ENCODE measurements at regions not wholly inside any gene's neighbourhood (a gene's known extent, or its start where the extent isn't known, plus 50 kb on each side); places are given as distances from the start of the nearest gene placed in this dataset.

DNA sequence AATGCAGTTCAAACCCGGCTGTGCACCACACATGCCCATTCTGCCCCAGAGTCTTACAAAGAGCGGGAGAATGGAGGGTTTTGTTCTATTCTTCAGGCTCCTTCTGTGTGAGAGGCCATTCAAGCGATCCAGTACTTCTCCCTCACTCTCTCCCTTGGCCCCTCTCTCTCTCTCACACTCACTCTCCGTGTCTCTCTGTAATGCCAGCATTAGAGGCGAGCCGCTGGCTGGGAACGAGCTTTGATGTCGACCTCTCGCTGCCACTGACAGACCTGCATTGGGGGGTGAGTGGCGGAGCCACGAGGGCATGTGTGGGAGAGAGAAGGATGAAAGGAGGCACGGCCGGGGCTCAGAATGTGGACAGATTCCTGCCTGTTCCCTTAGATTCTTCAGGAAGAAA, 231.7 kb upstream of the ARRDC4 start:
- no peak for DNase-seq (ENCODE audit: low read depth, low spot score)
- ChIA-PET CTCF (no interaction called here), POLR2A (no interaction called here)
- Histone ChIP-seq H3K4me3 (ENCODE audit: low read depth, low read length) (no peak overlapping the region), H3K27ac (ENCODE audit: low read depth, low read length) (no peak overlapping the region), H3K9me3 (ENCODE audit: control insufficient read depth, insufficient read depth, low read length) (peaks cover 16% of the 10 kb centered on the region), H3K27me3 (ENCODE audit: control insufficient read depth, insufficient read depth, low read length) (no peaks in the 10 kb centered on the region)
- TF ChIP-seq CTCF (IDR thresholded peaks at IDR 0.05; ENCODE audit: low read depth, low read length) = no peak

DNA sequence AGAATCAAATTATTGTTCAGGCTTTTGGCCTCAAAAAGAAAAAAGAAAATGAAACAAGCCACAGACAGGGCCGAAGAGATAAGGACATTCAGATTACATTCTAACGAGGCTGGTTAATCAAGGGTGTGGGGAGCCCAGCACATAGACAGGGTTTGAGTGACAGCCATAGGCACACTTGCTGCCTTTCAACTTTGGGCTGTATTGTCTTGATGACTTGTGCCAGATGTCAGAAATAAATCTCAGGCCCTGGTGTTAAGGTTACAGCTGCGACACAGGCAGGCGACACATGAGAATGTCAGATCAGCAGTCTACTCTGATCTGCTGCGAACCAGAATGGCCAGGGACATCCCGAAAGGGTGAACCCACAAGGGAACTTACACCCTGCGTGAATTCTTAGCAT, 231.2 kb upstream of the ARRDC4 start:
- Histone ChIP-seq H3K27me3 (ENCODE audit: control insufficient read depth, insufficient read depth, low read length) (no peaks in the 10 kb centered on the region), H3K4me3 (ENCODE audit: low read depth, low read length) (no peak overlapping the region), H3K9me3 (ENCODE audit: control insufficient read depth, insufficient read depth, low read length) (peaks cover 16% of the 10 kb centered on the region), H3K27ac (ENCODE audit: low read depth, low read length) (no peak overlapping the region)
- POLR2A ChIA-PET = no interaction called here
- no peak for TF ChIP-seq CTCF (IDR thresholded peaks at IDR 0.05; ENCODE audit: low read depth, low read length)
- CTCF ChIA-PET = no interaction called here
- no peak for DNase-seq (ENCODE audit: low read depth, low spot score)

GRCh38 chr15:97730315-97730714, 230.2 kb upstream of the ARRDC4 start:
- ChIA-PET POLR2A (no interaction called here), CTCF (no interaction called here)
- H3K4me3 ChIP-seq (ENCODE audit: low read depth, low read length) = no peak overlapping the region
- TF ChIP-seq CTCF (IDR thresholded peaks at IDR 0.05; ENCODE audit: low read depth, low read length) = no peak
- no peak overlapping the region for H3K27ac ChIP-seq (ENCODE audit: low read depth, low read length)
- DNase-seq (ENCODE audit: low read depth, low spot score) = no peak
- H3K9me3 ChIP-seq (ENCODE audit: control insufficient read depth, insufficient read depth, low read length) = peaks cover 14% of the 10 kb centered on the region
- no peaks in the 10 kb centered on the region for H3K27me3 ChIP-seq (ENCODE audit: control insufficient read depth, insufficient read depth, low read length)

DNA sequence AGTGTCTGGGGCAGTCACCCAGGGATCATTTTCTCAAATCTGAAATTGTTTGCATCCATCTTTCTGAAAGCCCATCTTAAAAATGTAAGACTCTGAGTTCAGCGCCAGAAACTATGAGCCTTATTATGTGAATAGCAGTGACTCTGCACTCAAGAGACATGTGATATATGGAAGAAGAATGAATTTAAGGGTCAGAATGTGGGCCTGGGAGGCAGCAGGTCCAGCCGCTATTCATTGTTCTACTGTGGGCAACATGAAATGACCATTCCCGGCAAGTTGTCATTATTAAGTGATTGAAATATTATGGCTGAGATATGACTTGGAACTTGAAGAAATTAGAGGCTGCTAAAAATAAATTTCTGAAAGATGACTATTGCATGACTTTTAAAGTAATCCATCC, 228.6 kb upstream of the ARRDC4 start:
- Histone ChIP-seq H3K27ac (ENCODE audit: low read depth, low read length) (no peak overlapping the region), H3K4me3 (ENCODE audit: low read depth, low read length) (no peak overlapping the region), H3K27me3 (ENCODE audit: control insufficient read depth, insufficient read depth, low read length) (no peaks in the 10 kb centered on the region), H3K9me3 (ENCODE audit: control insufficient read depth, insufficient read depth, low read length) (peaks cover 14% of the 10 kb centered on the region)
- TF ChIP-seq CTCF (IDR thresholded peaks at IDR 0.05; ENCODE audit: low read depth, low read length) = no peak
- CTCF ChIA-PET = no interaction called here
- DNase-seq (ENCODE audit: low read depth, low spot score) = no peak
- POLR2A ChIA-PET = no interaction called here

- DNase-seq (ENCODE audit: low read depth, low spot score) = no peak
- no peak overlapping the region for H3K4me3 ChIP-seq (ENCODE audit: low read depth, low read length)
- no peaks in the 10 kb centered on the region for H3K27me3 ChIP-seq (ENCODE audit: control insufficient read depth, insufficient read depth, low read length)
- peaks cover 9% of the 10 kb centered on the region for H3K9me3 ChIP-seq (ENCODE audit: control insufficient read depth, insufficient read depth, low read length)
- H3K27ac ChIP-seq (ENCODE audit: low read depth, low read length) = no peak overlapping the region
- CTCF ChIA-PET = interaction anchor here (1.0 kb wide), 1 partner anchor 12 kb away, joined by 3 read pairs; no protein-coding TSS in a partner anchor
- no peak for TF ChIP-seq CTCF (IDR thresholded peaks at IDR 0.05; ENCODE audit: low read depth, low read length)
- POLR2A ChIA-PET = no interaction called here
Measured at GRCh38 chr15:97733373-97733772, 227.1 kb upstream of the ARRDC4 start.
